Superior temporal gyrus (tissue), 1 donor: ENCODE measurements at regions not wholly inside any gene's neighbourhood (a gene's known extent, or its start where the extent isn't known, plus 50 kb on each side); places are given as distances from the start of the nearest gene placed in this dataset.
A peak's percentile ranks its signal among the peaks of the same experiment; 100 is the strongest.
"Not testable (repeated sequence)": the region's sequence is repeated elsewhere in the genome, so short reads cannot be mapped to it uniquely, and the experiment has no call there.

Experiments used
- DNase-seq: peaks from one replicate; pipeline ENCODE4 v3.0.0-alpha.2; 2016; ENCODE audit errors: extremely low spot score

- not testable (repeated sequence) for DNase-seq
Measured at GRCh38 chr2:16727849-16728248, 62.2 kb upstream of the CYRIA start.

DNA sequence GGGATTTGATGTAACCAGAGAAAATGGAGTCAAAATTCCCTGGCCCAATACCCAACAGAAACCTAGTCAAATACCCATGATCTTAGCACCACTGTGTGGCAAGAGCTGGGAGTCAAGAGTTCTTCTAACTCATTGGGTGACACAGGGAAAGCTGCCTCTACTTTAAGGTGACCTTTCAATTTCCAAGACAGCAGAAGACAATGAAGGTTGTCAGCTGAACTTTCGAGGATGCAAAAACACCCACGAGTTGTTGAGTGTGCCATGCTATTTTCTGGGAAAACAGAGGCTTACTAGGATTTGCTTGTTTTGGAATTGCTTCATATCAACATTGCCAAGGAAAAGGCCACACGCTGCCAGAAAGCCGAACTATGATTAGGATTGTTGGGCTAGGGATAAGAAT lies 61.6 kb upstream of the CYRIA start:
- DNase-seq = peak; percentile 75

- no peak for DNase-seq
Measured at GRCh38 chr2:16726577-16726976, 60.9 kb upstream of the CYRIA start.

- DNase-seq = no peak
Measured at GRCh38 chr2:16726147-16726546, 60.5 kb upstream of the CYRIA start.

DNA sequence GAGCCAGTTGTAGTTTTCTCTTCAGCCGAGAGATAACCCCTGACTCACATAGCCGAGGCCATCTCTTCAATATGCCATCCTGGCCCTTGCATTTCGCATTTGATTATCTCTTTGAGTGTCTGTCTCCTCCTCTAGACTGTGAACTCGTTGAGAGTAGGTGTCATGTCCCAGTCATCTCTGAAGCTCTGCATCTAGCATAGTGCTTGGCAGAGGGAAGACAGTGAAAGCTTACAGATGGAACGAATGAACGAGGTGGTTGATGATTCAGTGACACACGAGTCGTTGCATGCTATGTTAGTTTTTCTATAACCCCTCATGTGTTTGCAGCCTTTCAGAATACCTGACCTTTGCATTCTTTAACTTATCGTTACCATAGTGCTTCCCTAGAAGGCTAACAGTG lies 59.9 kb upstream of the CYRIA start:
- DNase-seq = no peak

- DNase-seq = no peak
Measured at GRCh38 chr2:16722677-16723076, 57.0 kb upstream of the CYRIA start.

GRCh38 chr2:16722126-16722525 lies 56.5 kb upstream of the CYRIA start:
- DNase-seq = no peak

DNA sequence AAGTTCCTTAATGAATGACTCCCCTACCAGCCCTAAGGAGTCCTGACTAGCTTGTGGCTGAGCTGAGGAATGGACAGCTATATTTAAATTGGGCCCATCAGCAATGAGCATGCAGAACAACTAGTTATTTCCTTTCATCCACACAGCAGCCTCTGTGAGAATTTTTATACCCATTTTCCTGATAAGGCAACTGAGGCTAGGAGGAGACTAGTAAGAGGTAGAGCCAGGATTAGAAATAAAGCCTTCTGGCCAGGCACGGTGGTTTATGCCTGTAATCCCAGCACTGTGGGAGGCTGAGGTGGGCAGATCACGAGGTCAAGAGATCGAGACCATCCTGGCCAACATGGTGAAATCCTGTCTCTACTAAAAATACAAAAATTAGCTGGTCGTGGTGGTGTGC lies 55.9 kb upstream of the CYRIA start:
- DNase-seq = not testable (repeated sequence)

DNA sequence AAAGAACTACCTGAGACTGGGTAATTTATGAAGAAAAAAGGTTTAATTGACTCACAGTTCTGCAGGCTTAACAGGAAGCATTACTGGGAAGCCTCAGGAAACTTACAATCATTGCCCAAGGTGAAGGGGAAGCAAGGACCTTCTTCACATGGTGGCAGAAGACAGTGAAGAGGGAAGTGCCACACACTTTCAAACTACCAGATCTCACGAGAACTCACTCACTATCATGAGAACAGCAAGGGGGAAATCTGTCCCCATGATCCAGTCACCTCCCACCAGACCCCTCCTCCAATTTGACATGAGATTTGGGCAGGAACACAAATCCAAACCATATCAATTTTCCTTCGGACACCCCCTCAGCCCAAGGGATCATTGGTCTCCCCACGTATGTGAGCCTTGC lies 55.1 kb upstream of the CYRIA start:
- DNase-seq = not testable (repeated sequence)

- DNase-seq = no peak
Measured at GRCh38 chr2:16719485-16719808, 53.8 kb upstream of the CYRIA start.

- DNase-seq = peak; percentile 57
Measured at GRCh38 chr2:16718576-16719484, 53.2 kb upstream of the CYRIA start.

GRCh38 chr2:16717477-16717876 lies 51.8 kb upstream of the CYRIA start:
- no peak for DNase-seq

- DNase-seq = no peak
Measured at GRCh38 chr2:16716944-16717343, 51.3 kb upstream of the CYRIA start.

GRCh38 chr2:16716024-16716423 lies 50.4 kb upstream of the CYRIA start:
- DNase-seq = no peak
